A673 (cell line): ENCODE measurements at regions not wholly inside any gene's neighbourhood (a gene's known extent, or its start where the extent isn't known, plus 50 kb on each side); places are given as distances from the start of the nearest gene placed in this dataset.

ENCODE experiments used
- CTCF ChIP-seq: fragments of 300-800, 200-600 bp; sonication (generic); conservative IDR thresholded peaks from 2 replicates; pipeline ENCODE4 v1.5.1; 2017; ENCODE audit warnings: low read depth, mild to moderate bottlenecking, antibody characterized with exemption, low read length, moderate library complexity, mixed read lengths
- EZH2 ChIP-seq: fragments of 200-600 bp; sonication (generic); IDR thresholded peaks from 2 replicates; pipeline ENCODE4 v1.6.1; 2017; ENCODE audit warnings: borderline replicate concordance, low read depth, mild to moderate bottlenecking, mixed read lengths, antibody characterized with exemption, low read length; ENCODE audit not compliant: poor library complexity, severe bottlenecking

DNA sequence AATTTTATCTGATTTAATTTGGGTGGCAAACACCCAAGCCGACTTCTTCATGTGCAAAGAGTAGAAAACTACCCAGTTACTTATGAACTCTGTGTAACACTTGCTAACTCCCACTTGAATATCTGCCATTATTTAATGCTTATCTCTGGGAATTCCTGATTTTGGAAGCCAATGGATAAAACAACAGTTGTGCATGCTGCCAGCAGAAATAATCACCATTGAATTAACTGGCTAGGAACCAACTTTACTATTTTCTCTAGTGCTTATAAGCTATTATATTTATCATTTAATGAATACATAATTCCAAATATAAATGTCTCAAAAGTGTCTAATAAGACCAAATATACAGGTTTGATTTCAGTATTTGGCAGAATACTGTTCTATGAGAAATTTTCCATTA is 85.7 kb downstream of the IZUMO3 start:
- TF ChIP-seq CTCF (no peak), EZH2 (no peak)
